ENCODE measurements at regions not wholly inside any gene's neighbourhood (a gene's known extent, or its start where the extent isn't known, plus 50 kb on each side); places are given as distances from the start of the nearest gene placed in this dataset.

DNA sequence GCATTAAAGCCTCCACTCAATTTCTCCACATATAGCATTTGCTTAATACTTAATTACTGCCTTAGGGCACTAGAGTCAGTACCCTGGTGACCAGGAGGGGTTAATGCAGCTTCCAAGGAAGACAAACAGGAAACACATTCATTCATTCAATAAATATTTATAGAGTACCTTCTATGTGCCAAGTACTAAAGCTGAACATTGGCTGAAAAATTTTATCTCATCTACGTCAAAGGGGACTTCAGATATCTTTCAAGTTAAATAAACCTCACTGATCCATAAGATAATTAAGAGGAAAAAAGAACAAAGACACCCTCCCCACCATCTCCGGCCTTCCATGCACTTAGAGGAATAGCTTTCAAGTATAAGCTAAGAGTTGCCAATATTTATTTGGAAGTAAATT lies 156.9 kb upstream of the PRICKLE2 start:
- no peaks in the 10 kb centered on the region for H3K27me3 ChIP-seq (replicated peaks in 1 of 7)
- no peaks in the 10 kb centered on the region for H3K4me1 ChIP-seq
- H3K4me3 ChIP-seq = no peak overlapping the region
- 84 to 92% (median 87%) methylated on average over 2 of the region's 2 CpGs for WGBS, 5 donors
- no peaks in the 10 kb centered on the region for H3K36me3 ChIP-seq
- H3K27ac ChIP-seq = no peak overlapping the region
- H3K9me3 ChIP-seq = no peaks in the 10 kb centered on the region
- no peak for TF ChIP-seq POLR2AphosphoS5 (IDR thresholded peaks at IDR 0.05)
- no peak for TF ChIP-seq CTCF (IDR thresholded peaks at IDR 0.05 in 8 of 11, conservative IDR thresholded peaks at IDR 0.05 in 3 of 11)
- no peak for TF ChIP-seq POLR2A (IDR thresholded peaks at IDR 0.05)
- no peak for DNase-seq
- intact Hi-C loops (cut with DNase I; ENCODE audit: low total_unique reads) = no loop called here

DNA sequence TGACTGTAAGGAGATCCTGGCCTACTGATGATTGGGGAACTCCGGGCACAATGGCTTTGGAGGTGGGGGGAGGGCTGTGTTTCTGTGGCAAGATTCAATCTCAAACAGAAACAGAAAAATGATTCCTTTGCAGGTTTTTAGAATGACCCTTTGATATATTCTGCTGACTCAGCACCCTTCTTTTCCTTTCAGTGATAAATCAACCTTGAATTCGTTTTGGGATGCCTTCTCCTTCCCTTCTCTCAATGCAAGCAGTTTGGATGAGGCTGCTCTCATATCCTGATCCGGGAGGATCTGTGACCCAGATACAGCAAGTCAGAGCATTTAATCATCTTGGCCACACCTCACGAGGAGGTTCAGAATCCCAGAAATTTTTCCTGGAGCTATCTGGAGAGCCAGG lies 156.1 kb upstream of the PRICKLE2 start:
- Histone ChIP-seq H3K27me3 (replicated peaks in 1 of 7) (no peaks in the 10 kb centered on the region), H3K4me1 (no peaks in the 10 kb centered on the region), H3K4me3 (no peak overlapping the region), H3K36me3 (no peaks in the 10 kb centered on the region), H3K27ac (no peak overlapping the region), H3K9me3 (no peaks in the 10 kb centered on the region)
- TF ChIP-seq POLR2AphosphoS5 (IDR thresholded peaks at IDR 0.05) (no peak), POLR2A (IDR thresholded peaks at IDR 0.05) (no peak), CTCF (IDR thresholded peaks at IDR 0.05 in 8 of 11, conservative IDR thresholded peaks at IDR 0.05 in 3 of 11) (no peak)
- DNase-seq = no peak
- 45 to 69% (median 59%) methylated on average over 4 of the region's 4 CpGs for WGBS, 5 donors
- intact Hi-C loops (cut with DNase I; ENCODE audit: low total_unique reads) = no loop called here

DNA sequence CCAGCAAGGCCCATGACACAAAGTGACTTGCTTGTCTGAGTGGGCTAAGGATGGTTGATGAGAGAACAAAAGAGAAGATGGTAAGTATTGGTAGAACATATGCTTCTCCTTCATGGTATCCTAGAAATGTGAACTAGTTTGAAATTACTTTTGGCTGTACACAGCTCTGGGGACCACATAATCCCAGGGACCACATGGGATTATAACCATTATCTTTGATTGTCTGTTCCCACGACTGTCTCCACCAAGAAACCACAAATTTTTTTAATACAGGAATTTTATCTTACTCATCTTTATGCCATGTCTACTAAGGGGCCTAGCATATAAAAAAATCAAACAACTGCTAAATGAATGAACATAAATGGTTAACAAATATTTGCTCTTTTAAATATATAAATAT lies 155.3 kb upstream of the PRICKLE2 start:
- TF ChIP-seq CTCF (IDR thresholded peaks at IDR 0.05 in 8 of 11, conservative IDR thresholded peaks at IDR 0.05 in 3 of 11) = no peak
- H3K27ac ChIP-seq = no peak overlapping the region
- H3K4me1 ChIP-seq = no peaks in the 10 kb centered on the region
- H3K4me3 ChIP-seq = no peak overlapping the region
- H3K36me3 ChIP-seq = no peaks in the 10 kb centered on the region
- peaks cover 0 to 7% (median 5%) of the 10 kb centered on the region in 8 donors for H3K9me3 ChIP-seq
- WGBS, 5 donors = 64 to 85% (median 74%) methylated on average over 1 of the region's 1 CpG
- intact Hi-C loops (cut with DNase I; ENCODE audit: low total_unique reads) = no loop called here
- H3K27me3 ChIP-seq (replicated peaks in 1 of 7) = no peaks in the 10 kb centered on the region
- no peak for DNase-seq

DNA sequence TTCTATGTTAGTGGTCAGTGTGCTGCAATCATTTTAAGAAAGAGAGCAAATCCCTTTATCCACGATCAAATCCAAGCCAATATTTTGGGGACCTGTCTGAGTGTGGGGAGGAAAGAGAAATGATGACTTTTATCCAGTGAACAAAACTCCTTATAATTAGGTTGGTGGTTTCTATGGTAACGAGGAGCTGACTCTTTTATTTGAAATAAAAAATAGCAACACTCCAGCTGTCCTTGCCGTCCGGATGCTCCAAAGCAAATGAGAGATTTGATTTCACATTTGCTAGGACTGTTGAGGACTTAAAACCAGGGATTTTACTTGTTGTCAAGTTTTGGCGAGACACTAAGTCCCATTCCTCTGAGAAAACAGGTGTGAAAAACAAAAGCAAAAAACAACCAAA lies 154.0 kb upstream of the PRICKLE2 start:
- TF ChIP-seq POLR2AphosphoS5 (IDR thresholded peaks at IDR 0.05) (no peak), CTCF (IDR thresholded peaks at IDR 0.05 in 8 of 11, conservative IDR thresholded peaks at IDR 0.05 in 3 of 11) (no peak), POLR2A (IDR thresholded peaks at IDR 0.05) (no peak)
- peaks cover 0 to 13% (median 6%) of the 10 kb centered on the region in 8 donors for H3K9me3 ChIP-seq
- H3K27me3 ChIP-seq (replicated peaks in 1 of 7) = no peaks in the 10 kb centered on the region
- intact Hi-C loops (cut with DNase I; ENCODE audit: low total_unique reads) = no loop called here
- H3K4me1 ChIP-seq = no peaks in the 10 kb centered on the region
- DNase-seq = no peak
- H3K36me3 ChIP-seq = no peaks in the 10 kb centered on the region
- 66 to 78% (median 68%) methylated on average over 5 of the region's 5 CpGs for WGBS, 5 donors
- no peak overlapping the region for H3K27ac ChIP-seq
- H3K4me3 ChIP-seq = no peak overlapping the region

Measured in spleen (tissue), 11 donors.